ENCODE measurements at regions not wholly inside any gene's neighbourhood (a gene's known extent, or its start where the extent isn't known, plus 50 kb on each side); places are given as distances from the start of the nearest gene placed in this dataset.

GRCh38 chr6:110036408-110037302 lies 58.5 kb downstream of the GPR6 start:
- peaks cover 6% of the 10 kb centered on the region for H3K4me1 ChIP-seq
- no peak for DNase-seq
- intact Hi-C loops (cut with DNase I; ENCODE audit: low total_unique reads): loop anchor here (5.0 kb wide), 1 partner anchor 334 kb away; no protein-coding TSS in a partner anchor

DNA sequence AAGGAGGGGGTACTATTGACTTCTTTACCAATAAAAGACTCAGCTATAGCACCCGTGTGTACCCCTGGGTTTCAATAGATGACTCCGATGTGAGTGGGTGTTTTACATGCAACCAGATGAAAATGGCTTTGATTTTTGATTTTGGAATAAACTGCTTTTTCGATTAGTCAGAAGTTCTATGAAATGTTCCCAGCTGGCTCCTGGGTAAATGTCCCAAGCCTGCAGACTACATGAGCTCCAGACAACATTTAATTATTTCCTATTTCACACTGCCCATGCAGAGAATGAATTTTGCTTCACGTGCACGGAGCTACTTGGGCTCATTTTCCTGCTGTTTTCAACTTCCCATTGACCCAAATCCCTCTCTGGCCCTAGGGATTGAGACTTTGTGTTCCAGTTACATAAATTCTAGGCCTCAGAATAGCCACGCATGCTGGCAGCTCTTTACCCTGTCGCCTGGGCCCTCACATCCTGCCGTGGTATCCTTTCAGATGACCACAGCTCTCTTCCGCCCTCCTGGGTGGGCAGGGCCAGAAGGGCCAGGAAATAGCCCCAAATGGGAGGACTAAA lies 59.7 kb downstream of the GPR6 start:
- Histone ChIP-seq H3K4me1 (peaks cover 6% of the 10 kb centered on the region), H3K27me3 (no peaks in the 10 kb centered on the region), H3K36me3 (ENCODE audit: low read depth, missing control alignments) (no peaks in the 10 kb centered on the region), H3K4me3 (no peak overlapping the region), H3K9me3 (no peaks in the 10 kb centered on the region), H3K27ac (no peak overlapping the region)
- no peak for DNase-seq
- WGBS, 2 donors: 76 to 79% methylated on average over 9 of the region's 9 CpGs
- intact Hi-C loops (cut with DNase I; ENCODE audit: low total_unique reads): loop anchor here (5.0 kb wide), 1 partner anchor 336 kb away; no protein-coding TSS in a partner anchor
- TF ChIP-seq, protein P1, sequence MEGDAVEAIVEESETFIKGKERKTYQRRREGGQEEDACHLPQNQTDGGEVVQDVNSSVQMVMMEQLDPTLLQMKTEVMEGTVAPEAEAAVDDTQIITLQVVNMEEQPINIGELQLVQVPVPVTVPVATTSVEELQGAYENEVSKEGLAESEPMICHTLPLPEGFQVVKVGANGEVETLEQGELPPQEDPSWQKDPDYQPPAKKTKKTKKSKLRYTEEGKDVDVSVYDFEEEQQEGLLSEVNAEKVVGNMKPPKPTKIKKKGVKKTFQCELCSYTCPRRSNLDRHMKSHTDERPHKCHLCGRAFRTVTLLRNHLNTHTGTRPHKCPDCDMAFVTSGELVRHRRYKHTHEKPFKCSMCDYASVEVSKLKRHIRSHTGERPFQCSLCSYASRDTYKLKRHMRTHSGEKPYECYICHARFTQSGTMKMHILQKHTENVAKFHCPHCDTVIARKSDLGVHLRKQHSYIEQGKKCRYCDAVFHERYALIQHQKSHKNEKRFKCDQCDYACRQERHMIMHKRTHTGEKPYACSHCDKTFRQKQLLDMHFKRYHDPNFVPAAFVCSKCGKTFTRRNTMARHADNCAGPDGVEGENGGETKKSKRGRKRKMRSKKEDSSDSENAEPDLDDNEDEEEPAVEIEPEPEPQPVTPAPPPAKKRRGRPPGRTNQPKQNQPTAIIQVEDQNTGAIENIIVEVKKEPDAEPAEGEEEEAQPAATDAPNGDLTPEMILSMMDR (IDR thresholded peaks at IDR 0.05): no peak
- TF ChIP-seq POLR2A (IDR thresholded peaks at IDR 0.05): no peak

More at GRCh38 chr6:110036408-110037302, 58.5 kb downstream of the GPR6 start:
- WGBS, 2 donors: 85 to 91% methylated on average over 10 to 11 of the region's 11 CpGs
- Histone ChIP-seq H3K9me3 (no peaks in the 10 kb centered on the region), H3K27ac (no peak overlapping the region), H3K4me3 (no peak overlapping the region), H3K27me3 (no peaks in the 10 kb centered on the region), H3K36me3 (ENCODE audit: low read depth, missing control alignments) (no peaks in the 10 kb centered on the region)
- TF ChIP-seq, protein P1 (IDR thresholded peaks at IDR 0.05): no peak
- TF ChIP-seq POLR2A (IDR thresholded peaks at IDR 0.05): no peak

GRCh38 chr6:110039364-110039980 lies 61.4 kb downstream of the GPR6 start:
- Histone ChIP-seq H3K4me1 (peaks cover 6% of the 10 kb centered on the region), H3K4me3 (peak overlapping the region; percentile 21 to 57), H3K27me3 (no peaks in the 10 kb centered on the region), H3K36me3 (ENCODE audit: low read depth, missing control alignments) (no peaks in the 10 kb centered on the region), H3K9me3 (no peaks in the 10 kb centered on the region), H3K27ac (peak overlapping the region; percentile 36 to 48)
- peak; percentile 94 for DNase-seq
- 4 to 5% methylated on average over 7 of the region's 7 CpGs for WGBS, 2 donors
- no peak for TF ChIP-seq POLR2A (IDR thresholded peaks at IDR 0.05)
- TF ChIP-seq, protein P1 (IDR thresholded peaks at IDR 0.05): peak; percentile 86 to 93 (median 90)
- intact Hi-C loops (cut with DNase I; ENCODE audit: low total_unique reads): loop anchor here (5.0 kb wide), 1 partner anchor 337 kb away; no protein-coding TSS in a partner anchor

- Histone ChIP-seq H3K4me1 (peaks cover 6% of the 10 kb centered on the region), H3K27ac (peak overlapping the region; percentile 36 to 48), H3K4me3 (peak overlapping the region; percentile 21 to 57), H3K36me3 (ENCODE audit: low read depth, missing control alignments) (no peaks in the 10 kb centered on the region), H3K27me3 (no peaks in the 10 kb centered on the region), H3K9me3 (no peaks in the 10 kb centered on the region)
- 7 to 14% methylated on average over 15 of the region's 15 CpGs for WGBS, 2 donors
- intact Hi-C loops (cut with DNase I; ENCODE audit: low total_unique reads): loop anchor here (5.0 to 10.0 kb wide), 2 partner anchors 338 to 355 kb away; no protein-coding TSS in a partner anchor
- DNase-seq: peak; percentile 67
- TF ChIP-seq, protein P1 (IDR thresholded peaks at IDR 0.05): peak in 2 of 3 experiments; percentile 32 to 36
- TF ChIP-seq POLR2A (IDR thresholded peaks at IDR 0.05): no peak
These were observed 61.9 kb downstream of the GPR6 start for GRCh38 chr6:110039981-110040383.

Data from testis (tissue), 2 donors.